ENCODE measurements at regions not wholly inside any gene's neighbourhood (a gene's known extent, or its start where the extent isn't known, plus 50 kb on each side); places are given as distances from the start of the nearest gene placed in this dataset.

GRCh38 chr5:175102717-175103116, 341.3 kb downstream of the DRD1 start:
- no peak overlapping the region for H3K27ac ChIP-seq (ENCODE audit: low read depth, low read length)
- H3K27ac Mint-ChIP-seq, result no peak overlapping the region
- H3K4me1 Mint-ChIP-seq, result peaks cover 13% of the 10 kb centered on the region
- no peaks in the 10 kb centered on the region for H3K27me3 ChIP-seq (ENCODE audit: control insufficient read depth, insufficient read depth, low read length, poor library complexity, severe bottlenecking)
- H3K4me3 ChIP-seq (ENCODE audit: low read length), result no peak overlapping the region
- H3K9ac ChIP-seq (ENCODE audit: extremely low read depth, low read length, poor library complexity, severe bottlenecking), result no peak overlapping the region
- no peaks in the 10 kb centered on the region for H3K9me3 ChIP-seq (ENCODE audit: control insufficient read depth, low read length)
- no peaks in the 10 kb centered on the region for H3K36me3 Mint-ChIP-seq (ENCODE audit: low read depth)
- TF ChIP-seq CTCF (conservative IDR thresholded peaks at IDR 0.05), result no peak
- H3K36me3 ChIP-seq (ENCODE audit: control insufficient read depth, insufficient read depth, low read length), result no peaks in the 10 kb centered on the region
- no peak for DNase-seq
- no peaks in the 10 kb centered on the region for H3K9me3 Mint-ChIP-seq
- H3K4me1 ChIP-seq (ENCODE audit: control insufficient read depth, insufficient read depth, low read length), result no peaks in the 10 kb centered on the region
- H3K4me3 Mint-ChIP-seq, result no peak overlapping the region
- H3K27me3 Mint-ChIP-seq (ENCODE audit: insufficient read depth), result no peaks in the 10 kb centered on the region

- no peak for TF ChIP-seq CTCF (conservative IDR thresholded peaks at IDR 0.05)
Measured at GRCh38 chr5:175098301-175098700, 345.7 kb downstream of the DRD1 start.

GRCh38 chr5:175096469-175097165, 347.4 kb downstream of the DRD1 start:
- no peak for DNase-seq
- Mint-ChIP-seq H3K36me3 (ENCODE audit: low read depth) (no peaks in the 10 kb centered on the region), H3K4me3 (no peak overlapping the region), H3K4me1 (peaks cover 16% of the 10 kb centered on the region), H3K27ac (no peak overlapping the region), H3K27me3 (ENCODE audit: insufficient read depth) (no peaks in the 10 kb centered on the region), H3K9me3 (no peaks in the 10 kb centered on the region)
- Histone ChIP-seq H3K9me3 (ENCODE audit: control insufficient read depth, low read length) (no peaks in the 10 kb centered on the region), H3K27ac (ENCODE audit: low read depth, low read length) (no peak overlapping the region), H3K4me3 (ENCODE audit: low read length) (no peak overlapping the region), H3K27me3 (ENCODE audit: control insufficient read depth, insufficient read depth, low read length, poor library complexity, severe bottlenecking) (no peaks in the 10 kb centered on the region), H3K36me3 (ENCODE audit: control insufficient read depth, insufficient read depth, low read length) (no peaks in the 10 kb centered on the region), H3K4me1 (ENCODE audit: control insufficient read depth, insufficient read depth, low read length) (peaks cover 6% of the 10 kb centered on the region), H3K9ac (ENCODE audit: extremely low read depth, low read length, poor library complexity, severe bottlenecking) (no peak overlapping the region)
- WGBS, 2 experiments (ENCODE audit: insufficient coverage in 1 of 2, insufficient read length in 1 of 2), result 87 to 93% methylated on average over 10 to 12 of the region's 12 CpGs
- no peak for TF ChIP-seq CTCF (conservative IDR thresholded peaks at IDR 0.05)

More at GRCh38 chr5:175098301-175098700, 345.7 kb downstream of the DRD1 start:
- no peak overlapping the region for H3K4me3 Mint-ChIP-seq
- H3K4me1 ChIP-seq (ENCODE audit: control insufficient read depth, insufficient read depth, low read length), result no peaks in the 10 kb centered on the region
- no peaks in the 10 kb centered on the region for H3K27me3 ChIP-seq (ENCODE audit: control insufficient read depth, insufficient read depth, low read length, poor library complexity, severe bottlenecking)
- H3K27ac ChIP-seq (ENCODE audit: low read depth, low read length), result no peak overlapping the region
- H3K9ac ChIP-seq (ENCODE audit: extremely low read depth, low read length, poor library complexity, severe bottlenecking), result no peak overlapping the region
- WGBS, 2 experiments (ENCODE audit: insufficient coverage in 1 of 2, insufficient read length in 1 of 2), result 92 to 100% methylated on average over 4 to 7 of the region's 7 CpGs
- H3K4me1 Mint-ChIP-seq, result peaks cover 5% of the 10 kb centered on the region
- no peak overlapping the region for H3K27ac Mint-ChIP-seq
- H3K9me3 Mint-ChIP-seq, result no peaks in the 10 kb centered on the region
- no peaks in the 10 kb centered on the region for H3K36me3 Mint-ChIP-seq (ENCODE audit: low read depth)
- DNase-seq, result no peak
- H3K27me3 Mint-ChIP-seq (ENCODE audit: insufficient read depth), result no peaks in the 10 kb centered on the region
- H3K36me3 ChIP-seq (ENCODE audit: control insufficient read depth, insufficient read depth, low read length), result no peaks in the 10 kb centered on the region
- H3K4me3 ChIP-seq (ENCODE audit: low read length), result no peak overlapping the region
- H3K9me3 ChIP-seq (ENCODE audit: control insufficient read depth, low read length), result no peaks in the 10 kb centered on the region

Data from endodermal cell (in vitro differentiated cells).